NCI-H82 (cell line): ENCODE measurements at regions not wholly inside any gene's neighbourhood (a gene's known extent, or its start where the extent isn't known, plus 50 kb on each side); places are given as distances from the start of the nearest gene placed in this dataset.

Experiments used
- DNase-seq: peaks from one replicate; lab custom pipeline; 2025; lab: John Stamatoyannopoulos, UW

- DNase-seq = no peak
These were observed 275.0 kb downstream of the DRD1 start for GRCh38 chr5:175168882-175169507.

- DNase-seq = peak; percentile 41
These were observed 278.0 kb downstream of the DRD1 start for GRCh38 chr5:175166026-175166425.

- no peak for DNase-seq
These were observed 280.3 kb downstream of the DRD1 start for GRCh38 chr5:175163586-175164275.

GRCh38 chr5:175162036-175162435, 281.9 kb downstream of the DRD1 start:
- DNase-seq = peak; percentile 55

- no peak for DNase-seq
These were observed 284.0 kb downstream of the DRD1 start for GRCh38 chr5:175159956-175160355.

- DNase-seq = no peak
These were observed 295.3 kb downstream of the DRD1 start for GRCh38 chr5:175148636-175149172.

GRCh38 chr5:175146733-175147132, 297.2 kb downstream of the DRD1 start:
- DNase-seq = no peak

- DNase-seq = no peak
These were observed 302.6 kb downstream of the DRD1 start for GRCh38 chr5:175141421-175141820.

GRCh38 chr5:175133185-175133584, 310.8 kb downstream of the DRD1 start:
- DNase-seq = peak; percentile 49

GRCh38 chr5:175131432-175131831, 312.6 kb downstream of the DRD1 start:
- DNase-seq = no peak

- DNase-seq = peak; percentile 3
These were observed 314.4 kb downstream of the DRD1 start for GRCh38 chr5:175129619-175130018.

GRCh38 chr5:175129121-175129520, 314.9 kb downstream of the DRD1 start:
- DNase-seq = no peak

GRCh38 chr5:175124821-175125220, 319.2 kb downstream of the DRD1 start:
- no peak for DNase-seq

GRCh38 chr5:175124251-175124813, 319.6 kb downstream of the DRD1 start:
- no peak for DNase-seq

GRCh38 chr5:175123542-175123941, 320.4 kb downstream of the DRD1 start:
- no peak for DNase-seq

- no peak for DNase-seq
These were observed 322.5 kb downstream of the DRD1 start for GRCh38 chr5:175121457-175121856.

- DNase-seq = no peak
These were observed 323.6 kb downstream of the DRD1 start for GRCh38 chr5:175120412-175120811.

- DNase-seq = no peak
These were observed 325.2 kb downstream of the DRD1 start for GRCh38 chr5:175118700-175119309.

GRCh38 chr5:175116466-175117048, 327.4 kb downstream of the DRD1 start:
- DNase-seq = no peak

GRCh38 chr5:175115831-175116230, 328.2 kb downstream of the DRD1 start:
- DNase-seq = no peak

- no peak for DNase-seq
These were observed 330.0 kb downstream of the DRD1 start for GRCh38 chr5:175113947-175114346.

- DNase-seq = no peak
These were observed 334.8 kb downstream of the DRD1 start for GRCh38 chr5:175109058-175109755.
